OCI-LY3 (cell line): ENCODE measurements at regions not wholly inside any gene's neighbourhood (a gene's known extent, or its start where the extent isn't known, plus 50 kb on each side); places are given as distances from the start of the nearest gene placed in this dataset.
"Not testable (repeated sequence)": the region's sequence is repeated elsewhere in the genome, so short reads cannot be mapped to it uniquely, and the experiment has no call there.

Experiments used
- H2AFZ ChIP-seq: fragments of 200-600, 300-600 bp; shearing (Covaris generic); 2 replicates; pipeline ENCODE4 v1.6.0; 2014; ENCODE audit warnings: antibody characterized with exemption, low read depth, low read length
- H3K27ac ChIP-seq: fragments of 200-600, 300-600 bp; sonication (generic); 2 replicates; pipeline ENCODE4 v1.5.1; 2014; ENCODE audit warnings: mild to moderate bottlenecking, low read length, moderate library complexity, mixed read lengths
- H3K27me3 ChIP-seq: fragments of 200-600, 300-600 bp; sonication (generic); 2 replicates; pipeline ENCODE4 v1.6.1; 2014; ENCODE audit warnings: low read depth, low read length, mixed read lengths
- H3K36me3 ChIP-seq: fragments of 200-600, 300-600 bp; sonication (generic); replicated peaks from 2 replicates; pipeline ENCODE3; 2014; ENCODE audit warnings: low read depth, low read length, mixed read lengths
- H3K4me1 ChIP-seq: fragments of 300-600, 200-600 bp; sonication (generic); 2 replicates; pipeline ENCODE4 v1.6.1; 2014; ENCODE audit warnings: low read length, mixed read lengths
- H3K4me2 ChIP-seq: fragments of 200-600, 300-600 bp; sonication (generic); 2 replicates; pipeline ENCODE4 v1.6.1; 2014; ENCODE audit warnings: low read length, mixed read lengths
- H3K4me3 ChIP-seq: fragments of 300-600, 200-600 bp; sonication (generic); 2 replicates; pipeline ENCODE4 v1.5.1; 2014; ENCODE audit warnings: antibody characterized with exemption, mild to moderate bottlenecking, low read length, moderate library complexity
- H3K79me2 ChIP-seq: fragments of 300-600, 200-600 bp; shearing (Covaris generic); 2 replicates; pipeline ENCODE4 v1.6.1; 2014; ENCODE audit warnings: mild to moderate bottlenecking, low read length, mixed read lengths
- H3K9ac ChIP-seq: fragments of 300-600, 200-600 bp; shearing (Covaris generic); 2 replicates; pipeline ENCODE4 v1.6.0; 2014; ENCODE audit warnings: mild to moderate bottlenecking, low read length, moderate library complexity
- H3K9me3 ChIP-seq: fragments of 200-600, 300-600 bp; shearing (Covaris generic); 2 replicates; pipeline ENCODE4 v1.6.1; 2014; ENCODE audit warnings: low read length, mixed read lengths; ENCODE audit not compliant: insufficient read depth
- H4K20me1 ChIP-seq: fragments of 200-600, 300-600 bp; sonication (generic); 2 replicates; pipeline ENCODE4 v1.6.1; 2016; ENCODE audit warnings: low read length, mixed read lengths; ENCODE audit not compliant: insufficient read depth
- EZH2phosphoT487 ChIP-seq: fragments of 200-600 bp; shearing (Covaris generic); IDR thresholded peaks from 2 replicates; pipeline ENCODE4 v1.6.1; 2018; ENCODE audit warnings: antibody characterized with exemption, mixed run types, low read depth
- TF ChIP-seq, protein P1 (sequence below): fragments of 200-600, 300-600 bp; sonication (generic); IDR thresholded peaks from 2 replicates; pipeline ENCODE4 v1.5.1; 2014; ENCODE audit warnings: antibody characterized with exemption, low read length, low read depth

DNA sequence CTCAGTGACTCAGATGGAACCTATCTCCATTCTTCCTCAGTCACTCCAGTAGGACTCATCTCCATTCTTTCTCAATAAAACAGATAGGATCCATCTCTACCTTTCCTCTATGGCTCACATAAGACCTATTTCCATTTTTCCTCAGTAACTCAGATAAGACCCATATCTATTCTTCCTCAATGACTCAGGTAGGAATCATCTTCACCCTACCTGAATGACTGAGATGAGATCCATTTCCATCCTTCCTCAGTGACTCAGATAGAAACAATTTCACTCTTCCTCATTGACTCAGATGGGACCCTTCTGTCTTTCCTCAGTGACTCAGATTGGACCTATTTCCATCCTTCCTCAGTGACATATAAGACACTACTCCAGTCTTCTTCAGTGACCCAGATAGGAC is 165.1 kb downstream of the FBXO4 start:
- Histone ChIP-seq H2AFZ (no peak overlapping the region), H4K20me1 (no peaks in the 10 kb centered on the region), H3K79me2 (no peaks in the 10 kb centered on the region), H3K27ac (no peak overlapping the region), H3K9ac (no peak overlapping the region), H3K4me3 (no peak overlapping the region), H3K9me3 (no peaks in the 10 kb centered on the region), H3K36me3 (no peaks in the 10 kb centered on the region), H3K4me2 (no peak overlapping the region), H3K27me3 (no peaks in the 10 kb centered on the region), H3K4me1 (no peaks in the 10 kb centered on the region)
- TF ChIP-seq, protein P1, sequence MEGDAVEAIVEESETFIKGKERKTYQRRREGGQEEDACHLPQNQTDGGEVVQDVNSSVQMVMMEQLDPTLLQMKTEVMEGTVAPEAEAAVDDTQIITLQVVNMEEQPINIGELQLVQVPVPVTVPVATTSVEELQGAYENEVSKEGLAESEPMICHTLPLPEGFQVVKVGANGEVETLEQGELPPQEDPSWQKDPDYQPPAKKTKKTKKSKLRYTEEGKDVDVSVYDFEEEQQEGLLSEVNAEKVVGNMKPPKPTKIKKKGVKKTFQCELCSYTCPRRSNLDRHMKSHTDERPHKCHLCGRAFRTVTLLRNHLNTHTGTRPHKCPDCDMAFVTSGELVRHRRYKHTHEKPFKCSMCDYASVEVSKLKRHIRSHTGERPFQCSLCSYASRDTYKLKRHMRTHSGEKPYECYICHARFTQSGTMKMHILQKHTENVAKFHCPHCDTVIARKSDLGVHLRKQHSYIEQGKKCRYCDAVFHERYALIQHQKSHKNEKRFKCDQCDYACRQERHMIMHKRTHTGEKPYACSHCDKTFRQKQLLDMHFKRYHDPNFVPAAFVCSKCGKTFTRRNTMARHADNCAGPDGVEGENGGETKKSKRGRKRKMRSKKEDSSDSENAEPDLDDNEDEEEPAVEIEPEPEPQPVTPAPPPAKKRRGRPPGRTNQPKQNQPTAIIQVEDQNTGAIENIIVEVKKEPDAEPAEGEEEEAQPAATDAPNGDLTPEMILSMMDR = no peak

DNA sequence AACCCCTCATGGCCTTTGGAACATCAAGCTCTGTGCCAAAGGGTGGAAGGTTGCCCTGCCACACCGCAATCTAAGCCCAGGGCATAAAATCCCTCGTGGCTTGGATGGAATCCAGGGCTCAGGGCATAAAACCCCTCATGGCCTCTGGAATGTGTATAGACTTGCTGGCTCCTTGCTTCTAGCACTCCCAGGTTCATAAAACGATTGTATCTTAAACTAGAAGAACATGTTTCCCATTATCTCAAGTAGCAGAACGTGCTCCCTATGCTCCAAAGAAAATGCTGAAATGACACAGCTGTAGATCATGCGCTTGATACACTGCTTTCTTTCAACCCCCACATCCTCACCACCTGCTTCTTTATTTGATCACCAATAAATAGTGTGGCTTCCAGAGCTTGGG is 174.8 kb downstream of the FBXO4 start:
- H3K9ac ChIP-seq, H3K79me2 ChIP-seq, H3K27ac ChIP-seq, H3K36me3 ChIP-seq, H3K4me3 ChIP-seq, H2AFZ ChIP-seq, H3K4me1 ChIP-seq, H3K4me2 ChIP-seq, H4K20me1 ChIP-seq, H3K9me3 ChIP-seq, H3K27me3 ChIP-seq: not testable (repeated sequence)

GRCh38 chr5:42108468-42108867 is 183.4 kb downstream of the FBXO4 start:
- no peaks in the 10 kb centered on the region for H3K9me3 ChIP-seq
- no peaks in the 10 kb centered on the region for H3K4me1 ChIP-seq
- H3K79me2 ChIP-seq = no peaks in the 10 kb centered on the region
- no peak for TF ChIP-seq EZH2phosphoT487
- TF ChIP-seq, protein P1 = no peak
- H2AFZ ChIP-seq = no peak overlapping the region
- no peak overlapping the region for H3K27ac ChIP-seq
- H3K4me2 ChIP-seq = no peak overlapping the region
- no peaks in the 10 kb centered on the region for H3K27me3 ChIP-seq
- H4K20me1 ChIP-seq = no peaks in the 10 kb centered on the region
- no peak overlapping the region for H3K4me3 ChIP-seq
- H3K36me3 ChIP-seq = no peaks in the 10 kb centered on the region
- no peak overlapping the region for H3K9ac ChIP-seq

DNA sequence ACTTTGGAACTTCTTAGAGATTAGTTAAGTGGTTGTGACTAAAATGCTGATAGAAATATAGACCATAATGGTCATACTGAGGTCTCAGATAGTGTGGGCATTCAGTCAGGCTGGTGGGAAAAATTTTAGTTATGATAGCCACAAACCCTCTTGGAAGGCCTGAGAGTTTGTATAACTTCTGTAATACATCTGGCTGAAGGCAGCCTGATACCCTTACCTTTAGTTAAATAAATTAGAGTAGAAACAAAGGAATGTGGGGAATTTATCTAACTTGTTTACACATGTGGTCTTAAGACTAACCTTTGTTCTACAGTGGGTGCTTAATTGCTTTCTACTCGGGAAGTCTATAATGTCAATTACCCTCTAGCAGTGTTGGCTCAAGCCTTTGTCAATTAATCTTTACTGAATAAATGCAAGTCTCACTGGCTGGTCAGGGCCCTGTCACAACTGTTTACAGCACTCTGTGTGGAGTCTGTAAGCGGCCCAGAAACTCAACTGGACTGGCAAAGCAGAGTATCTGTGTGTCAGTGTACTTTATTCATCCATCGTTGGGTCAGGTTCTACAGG is 184.0 kb downstream of the FBXO4 start:
- Histone ChIP-seq H3K4me1 (no peaks in the 10 kb centered on the region), H3K4me3 (no peak overlapping the region), H3K9ac (no peak overlapping the region), H3K9me3 (no peaks in the 10 kb centered on the region), H3K4me2 (no peak overlapping the region), H3K36me3 (no peaks in the 10 kb centered on the region), H2AFZ (no peak overlapping the region), H3K79me2 (no peaks in the 10 kb centered on the region), H3K27ac (no peak overlapping the region), H3K27me3 (no peaks in the 10 kb centered on the region), H4K20me1 (no peaks in the 10 kb centered on the region)
- TF ChIP-seq, protein P1 = no peak
- TF ChIP-seq EZH2phosphoT487 = no peak

GRCh38 chr5:42115721-42116120 is 190.6 kb downstream of the FBXO4 start:
- H3K79me2 ChIP-seq, H3K27ac ChIP-seq, H3K9ac ChIP-seq, H4K20me1 ChIP-seq, H3K4me3 ChIP-seq, H3K9me3 ChIP-seq, H3K36me3 ChIP-seq, H3K27me3 ChIP-seq, H3K4me1 ChIP-seq, H3K4me2 ChIP-seq, H2AFZ ChIP-seq: not testable (repeated sequence)
